ENCODE measurements at regions not wholly inside any gene's neighbourhood (a gene's known extent, or its start where the extent isn't known, plus 50 kb on each side); places are given as distances from the start of the nearest gene placed in this dataset.

- Mint-ChIP-seq H3K9me3 (ENCODE audit: unreplicated experiment) (peaks cover 8% of the 10 kb centered on the region), H3K4me1 (ENCODE audit: low read depth, unreplicated experiment) (peaks cover 9% of the 10 kb centered on the region), H3K36me3 (ENCODE audit: unreplicated experiment) (peaks cover 9% of the 10 kb centered on the region), H3K4me3 (ENCODE audit: unreplicated experiment) (no peak overlapping the region), H3K27ac (ENCODE audit: unreplicated experiment) (no peak overlapping the region), H3K27me3 (ENCODE audit: unreplicated experiment) (peaks cover 2% of the 10 kb centered on the region)
- no peak for TF ChIP-seq CTCF (IDR thresholded peaks at IDR 0.05; ENCODE audit: partially characterized antibody, unreplicated experiment)
- DNase-seq, result no peak
Observed at GRCh38 chr17:63178530-63178929, 212.5 kb downstream of the TANC2 start.

- H3K36me3 Mint-ChIP-seq (ENCODE audit: unreplicated experiment), result peaks cover 9% of the 10 kb centered on the region
- no peak for TF ChIP-seq CTCF (IDR thresholded peaks at IDR 0.05; ENCODE audit: partially characterized antibody, unreplicated experiment)
- H3K4me1 Mint-ChIP-seq (ENCODE audit: low read depth, unreplicated experiment), result peaks cover 9% of the 10 kb centered on the region
- no peak overlapping the region for H3K27ac Mint-ChIP-seq (ENCODE audit: unreplicated experiment)
- no peak for DNase-seq
- no peak overlapping the region for H3K4me3 Mint-ChIP-seq (ENCODE audit: unreplicated experiment)
- H3K9me3 Mint-ChIP-seq (ENCODE audit: unreplicated experiment), result peaks cover 5% of the 10 kb centered on the region
- H3K27me3 Mint-ChIP-seq (ENCODE audit: unreplicated experiment), result peaks cover 2% of the 10 kb centered on the region
Observed at GRCh38 chr17:63181856-63182255, 215.8 kb downstream of the TANC2 start.

- peaks cover 2% of the 10 kb centered on the region for H3K9me3 Mint-ChIP-seq (ENCODE audit: unreplicated experiment)
- DNase-seq, result no peak
- no peak overlapping the region for H3K4me3 Mint-ChIP-seq (ENCODE audit: unreplicated experiment)
- TF ChIP-seq CTCF (IDR thresholded peaks at IDR 0.05; ENCODE audit: partially characterized antibody, unreplicated experiment), result no peak
- H3K36me3 Mint-ChIP-seq (ENCODE audit: unreplicated experiment), result peaks cover 9% of the 10 kb centered on the region
- H3K27me3 Mint-ChIP-seq (ENCODE audit: unreplicated experiment), result peaks cover 2% of the 10 kb centered on the region
- peaks cover 9% of the 10 kb centered on the region for H3K4me1 Mint-ChIP-seq (ENCODE audit: low read depth, unreplicated experiment)
- H3K27ac Mint-ChIP-seq (ENCODE audit: unreplicated experiment), result no peak overlapping the region
Observed at GRCh38 chr17:63185420-63185819, 219.4 kb downstream of the TANC2 start.

GRCh38 chr17:63189082-63189481, 223.0 kb downstream of the TANC2 start:
- no peaks in the 10 kb centered on the region for H3K9me3 Mint-ChIP-seq (ENCODE audit: unreplicated experiment)
- no peak overlapping the region for H3K4me3 Mint-ChIP-seq (ENCODE audit: unreplicated experiment)
- no peaks in the 10 kb centered on the region for H3K27me3 Mint-ChIP-seq (ENCODE audit: unreplicated experiment)
- H3K36me3 Mint-ChIP-seq (ENCODE audit: unreplicated experiment), result no peaks in the 10 kb centered on the region
- H3K4me1 Mint-ChIP-seq (ENCODE audit: low read depth, unreplicated experiment), result no peaks in the 10 kb centered on the region
- no peak for DNase-seq
- no peak overlapping the region for H3K27ac Mint-ChIP-seq (ENCODE audit: unreplicated experiment)
- TF ChIP-seq CTCF (IDR thresholded peaks at IDR 0.05; ENCODE audit: partially characterized antibody, unreplicated experiment), result no peak

- no peak overlapping the region for H3K4me3 Mint-ChIP-seq (ENCODE audit: unreplicated experiment)
- no peak for DNase-seq
- no peaks in the 10 kb centered on the region for H3K4me1 Mint-ChIP-seq (ENCODE audit: low read depth, unreplicated experiment)
- no peaks in the 10 kb centered on the region for H3K27me3 Mint-ChIP-seq (ENCODE audit: unreplicated experiment)
- no peak for TF ChIP-seq CTCF (IDR thresholded peaks at IDR 0.05; ENCODE audit: partially characterized antibody, unreplicated experiment)
- H3K9me3 Mint-ChIP-seq (ENCODE audit: unreplicated experiment), result no peaks in the 10 kb centered on the region
- H3K36me3 Mint-ChIP-seq (ENCODE audit: unreplicated experiment), result no peaks in the 10 kb centered on the region
- no peak overlapping the region for H3K27ac Mint-ChIP-seq (ENCODE audit: unreplicated experiment)
Observed at GRCh38 chr17:63189930-63190329, 223.9 kb downstream of the TANC2 start.

All from glutamatergic neuron (in vitro differentiated cells).